HG03095 (cell line): ENCODE measurements at regions not wholly inside any gene's neighbourhood (a gene's known extent, or its start where the extent isn't known, plus 50 kb on each side); places are given as distances from the start of the nearest gene placed in this dataset.
"Not testable (repeated sequence)": the region's sequence is repeated elsewhere in the genome, so short reads cannot be mapped to it uniquely, and the experiment has no call there.

Source experiments
- ATAC-seq: cut with Tn5 transposase; IDR thresholded peaks from one replicate; pipeline ENCODE4 v1.9.1; 2021; ENCODE audit warnings: moderate library complexity; ENCODE audit not compliant: unreplicated experiment

- ATAC-seq: no peak
Observed at GRCh38 chr14:87260460-87260859, 732.5 kb downstream of the GALC start.

- no peak for ATAC-seq
Observed at GRCh38 chr14:87257421-87257820, 735.6 kb downstream of the GALC start.

GRCh38 chr14:87255058-87255457 is 737.9 kb downstream of the GALC start:
- no peak for ATAC-seq

- ATAC-seq: no peak
Observed at GRCh38 chr14:87254331-87254874, 738.6 kb downstream of the GALC start.

GRCh38 chr14:87253791-87254190 is 739.2 kb downstream of the GALC start:
- not testable (repeated sequence) for ATAC-seq

- ATAC-seq: no peak
Observed at GRCh38 chr14:87252103-87252502, 740.9 kb downstream of the GALC start.

- no peak for ATAC-seq
Observed at GRCh38 chr14:87251011-87251410, 742.0 kb downstream of the GALC start.

GRCh38 chr14:87241018-87241768 is 751.8 kb downstream of the GALC start:
- ATAC-seq: no peak

- not testable (repeated sequence) for ATAC-seq
Observed at GRCh38 chr14:87240319-87240718, 752.7 kb downstream of the GALC start.

- ATAC-seq: no peak
Observed at GRCh38 chr14:87233806-87234384, 759.1 kb downstream of the GALC start.

GRCh38 chr14:87233266-87233665 is 759.7 kb downstream of the GALC start:
- no peak for ATAC-seq

- ATAC-seq: no peak
Observed at GRCh38 chr14:87231336-87232026, 761.5 kb downstream of the GALC start.

- ATAC-seq: no peak
Observed at GRCh38 chr14:87230726-87231125, 762.3 kb downstream of the GALC start.

GRCh38 chr14:87229131-87229530 is 763.9 kb downstream of the GALC start:
- no peak for ATAC-seq

- no peak for ATAC-seq
Observed at GRCh38 chr14:87217023-87217422, 776.0 kb downstream of the GALC start.

- ATAC-seq: no peak
Observed at GRCh38 chr14:87214558-87214957, 778.4 kb downstream of the GALC start.

- no peak for ATAC-seq
Observed at GRCh38 chr14:87207756-87208155, 785.2 kb downstream of the GALC start.

- no peak for ATAC-seq
Observed at GRCh38 chr14:87205811-87206210, 787.2 kb downstream of the GALC start.

- ATAC-seq: no peak
Observed at GRCh38 chr14:87203346-87203745, 789.6 kb downstream of the GALC start.

GRCh38 chr14:87199381-87199780 is 793.6 kb downstream of the GALC start:
- ATAC-seq: no peak

GRCh38 chr14:87196436-87196835 is 796.5 kb downstream of the GALC start:
- no peak for ATAC-seq

- ATAC-seq: no peak
Observed at GRCh38 chr14:87187786-87188185, 805.2 kb downstream of the GALC start.
